ENCODE measurements at regions not wholly inside any gene's neighbourhood (a gene's known extent, or its start where the extent isn't known, plus 50 kb on each side); places are given as distances from the start of the nearest gene placed in this dataset.

- no peak for DNase-seq (ENCODE audit: extremely low spot score in 2 of 2)
- Histone ChIP-seq H3K4me1 (no peaks in the 10 kb centered on the region), H3K27me3 (no peaks in the 10 kb centered on the region), H3K27ac (no peak overlapping the region), H3K4me3 (no peak overlapping the region), H3K36me3 (no peaks in the 10 kb centered on the region), H3K9me3 (no peaks in the 10 kb centered on the region)
- intact Hi-C loops (cut with DNase I) = no loop called here
- TF ChIP-seq POLR2A (IDR thresholded peaks at IDR 0.05) (no peak), POLR2AphosphoS5 (IDR thresholded peaks at IDR 0.05; ENCODE audit: insufficient read depth in 1 of 2, low read depth in 1 of 2) (no peak)
- TF ChIP-seq, protein P1, sequence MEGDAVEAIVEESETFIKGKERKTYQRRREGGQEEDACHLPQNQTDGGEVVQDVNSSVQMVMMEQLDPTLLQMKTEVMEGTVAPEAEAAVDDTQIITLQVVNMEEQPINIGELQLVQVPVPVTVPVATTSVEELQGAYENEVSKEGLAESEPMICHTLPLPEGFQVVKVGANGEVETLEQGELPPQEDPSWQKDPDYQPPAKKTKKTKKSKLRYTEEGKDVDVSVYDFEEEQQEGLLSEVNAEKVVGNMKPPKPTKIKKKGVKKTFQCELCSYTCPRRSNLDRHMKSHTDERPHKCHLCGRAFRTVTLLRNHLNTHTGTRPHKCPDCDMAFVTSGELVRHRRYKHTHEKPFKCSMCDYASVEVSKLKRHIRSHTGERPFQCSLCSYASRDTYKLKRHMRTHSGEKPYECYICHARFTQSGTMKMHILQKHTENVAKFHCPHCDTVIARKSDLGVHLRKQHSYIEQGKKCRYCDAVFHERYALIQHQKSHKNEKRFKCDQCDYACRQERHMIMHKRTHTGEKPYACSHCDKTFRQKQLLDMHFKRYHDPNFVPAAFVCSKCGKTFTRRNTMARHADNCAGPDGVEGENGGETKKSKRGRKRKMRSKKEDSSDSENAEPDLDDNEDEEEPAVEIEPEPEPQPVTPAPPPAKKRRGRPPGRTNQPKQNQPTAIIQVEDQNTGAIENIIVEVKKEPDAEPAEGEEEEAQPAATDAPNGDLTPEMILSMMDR (IDR thresholded peaks at IDR 0.05) = no peak
These were observed 638.2 kb upstream of the SEMA6A start for GRCh38 chr5:117212866-117213265.

- no peaks in the 10 kb centered on the region for H3K27me3 ChIP-seq
- H3K4me3 ChIP-seq = no peak overlapping the region
- H3K27ac ChIP-seq = no peak overlapping the region
- H3K4me1 ChIP-seq = no peaks in the 10 kb centered on the region
- H3K9me3 ChIP-seq = no peaks in the 10 kb centered on the region
- H3K36me3 ChIP-seq = no peaks in the 10 kb centered on the region
- TF ChIP-seq POLR2A (IDR thresholded peaks at IDR 0.05) = no peak
- TF ChIP-seq, protein P1 (IDR thresholded peaks at IDR 0.05) = no peak
- no peak for TF ChIP-seq POLR2AphosphoS5 (IDR thresholded peaks at IDR 0.05; ENCODE audit: insufficient read depth in 1 of 2, low read depth in 1 of 2)
- no peak for DNase-seq (ENCODE audit: extremely low spot score in 2 of 2)
- intact Hi-C loops (cut with DNase I) = no loop called here
These were observed 636.2 kb upstream of the SEMA6A start for GRCh38 chr5:117210796-117211195.

DNA sequence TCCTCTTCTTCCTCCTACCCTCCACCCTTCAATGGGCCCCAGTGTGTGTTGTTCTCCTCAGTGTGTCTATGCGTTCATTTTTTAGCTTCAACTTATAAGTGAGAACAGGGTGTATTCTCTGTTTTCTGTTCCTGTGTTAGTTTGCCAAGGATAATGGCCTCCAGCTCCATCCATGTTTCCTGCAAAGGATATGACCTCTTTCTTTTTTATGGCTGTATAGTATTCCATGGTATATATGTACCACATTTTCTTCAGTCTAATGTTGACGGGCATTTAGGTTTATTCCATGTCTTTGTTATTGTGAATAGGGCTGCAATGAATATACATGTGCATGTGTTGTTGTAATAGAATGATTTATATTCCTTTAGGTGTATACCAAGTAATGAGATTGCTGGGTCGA, 634.9 kb upstream of the SEMA6A start:
- intact Hi-C loops (cut with DNase I) = no loop called here
- no peak overlapping the region for H3K27ac ChIP-seq
- H3K9me3 ChIP-seq = no peaks in the 10 kb centered on the region
- no peak for TF ChIP-seq POLR2AphosphoS5 (IDR thresholded peaks at IDR 0.05; ENCODE audit: insufficient read depth in 1 of 2, low read depth in 1 of 2)
- no peak for TF ChIP-seq POLR2A (IDR thresholded peaks at IDR 0.05)
- TF ChIP-seq, protein P1 (IDR thresholded peaks at IDR 0.05) = no peak
- no peak for DNase-seq (ENCODE audit: extremely low spot score in 2 of 2)
- no peaks in the 10 kb centered on the region for H3K36me3 ChIP-seq
- H3K27me3 ChIP-seq = no peaks in the 10 kb centered on the region
- H3K4me3 ChIP-seq = no peak overlapping the region
- no peaks in the 10 kb centered on the region for H3K4me1 ChIP-seq

DNA sequence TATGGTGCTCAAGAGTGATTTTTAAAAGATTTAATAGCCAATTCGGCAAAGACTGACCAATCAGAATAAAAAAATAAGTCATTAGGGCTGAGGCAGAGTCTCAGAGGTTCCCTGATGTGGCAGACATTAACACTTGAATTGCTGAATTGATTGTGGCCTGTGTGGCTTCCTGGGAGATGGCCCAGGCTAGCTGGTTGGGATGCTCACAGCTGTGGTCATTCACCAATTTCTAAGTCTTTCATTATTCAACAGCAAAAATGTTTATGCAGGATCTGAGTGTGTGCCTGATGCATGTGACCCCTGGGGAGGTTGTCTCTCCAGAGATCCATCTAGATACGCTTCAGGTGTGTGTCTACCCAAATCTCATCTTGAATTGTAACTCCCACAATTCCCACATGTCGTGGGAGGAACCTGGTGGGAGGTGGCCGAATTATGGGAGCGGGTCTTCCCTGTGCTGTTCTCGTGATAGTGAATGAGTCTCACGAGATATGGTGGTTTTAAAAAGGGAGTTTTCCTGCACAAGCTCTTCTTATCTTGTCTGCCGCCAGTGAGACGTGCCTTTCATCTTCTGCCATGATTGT, 632.6 kb upstream of the SEMA6A start:
- Histone ChIP-seq H3K27me3 (no peaks in the 10 kb centered on the region), H3K27ac (no peak overlapping the region), H3K4me1 (no peaks in the 10 kb centered on the region), H3K36me3 (no peaks in the 10 kb centered on the region), H3K4me3 (no peak overlapping the region), H3K9me3 (no peaks in the 10 kb centered on the region)
- TF ChIP-seq POLR2A (IDR thresholded peaks at IDR 0.05) (no peak), POLR2AphosphoS5 (IDR thresholded peaks at IDR 0.05; ENCODE audit: insufficient read depth in 1 of 2, low read depth in 1 of 2) (no peak)
- TF ChIP-seq, protein P1 (IDR thresholded peaks at IDR 0.05) = no peak
- DNase-seq (ENCODE audit: extremely low spot score in 2 of 2) = no peak
- intact Hi-C loops (cut with DNase I) = no loop called here

DNA sequence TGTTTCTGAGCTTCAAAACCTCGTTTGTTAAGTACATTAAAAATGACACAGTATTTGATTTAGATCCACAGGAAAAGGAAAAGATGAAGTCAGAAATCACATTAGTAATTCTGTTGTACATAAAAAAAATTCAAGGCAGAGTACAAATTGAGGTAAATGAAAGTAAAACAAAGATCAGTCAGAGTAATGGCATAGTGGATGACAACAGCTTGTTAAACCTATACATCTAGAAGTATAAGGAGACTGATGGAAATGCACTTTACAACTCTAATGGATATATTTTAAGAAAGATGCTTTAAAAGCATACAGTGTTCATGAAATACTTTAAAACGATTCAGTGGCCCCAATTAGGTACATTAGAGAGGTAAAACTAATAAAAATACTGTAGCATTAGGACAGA, 631.3 kb upstream of the SEMA6A start:
- Histone ChIP-seq H3K27ac (no peak overlapping the region), H3K4me3 (no peak overlapping the region), H3K36me3 (no peaks in the 10 kb centered on the region), H3K4me1 (no peaks in the 10 kb centered on the region), H3K9me3 (no peaks in the 10 kb centered on the region), H3K27me3 (no peaks in the 10 kb centered on the region)
- intact Hi-C loops (cut with DNase I) = no loop called here
- DNase-seq (ENCODE audit: extremely low spot score in 2 of 2) = no peak
- TF ChIP-seq POLR2AphosphoS5 (IDR thresholded peaks at IDR 0.05; ENCODE audit: insufficient read depth in 1 of 2, low read depth in 1 of 2) (no peak), POLR2A (IDR thresholded peaks at IDR 0.05) (no peak)
- TF ChIP-seq, protein P1 (IDR thresholded peaks at IDR 0.05) = no peak

All from vagina (tissue), 2 donors.